ENCODE measurements at regions not wholly inside any gene's neighbourhood (a gene's known extent, or its start where the extent isn't known, plus 50 kb on each side); places are given as distances from the start of the nearest gene placed in this dataset.

DNA sequence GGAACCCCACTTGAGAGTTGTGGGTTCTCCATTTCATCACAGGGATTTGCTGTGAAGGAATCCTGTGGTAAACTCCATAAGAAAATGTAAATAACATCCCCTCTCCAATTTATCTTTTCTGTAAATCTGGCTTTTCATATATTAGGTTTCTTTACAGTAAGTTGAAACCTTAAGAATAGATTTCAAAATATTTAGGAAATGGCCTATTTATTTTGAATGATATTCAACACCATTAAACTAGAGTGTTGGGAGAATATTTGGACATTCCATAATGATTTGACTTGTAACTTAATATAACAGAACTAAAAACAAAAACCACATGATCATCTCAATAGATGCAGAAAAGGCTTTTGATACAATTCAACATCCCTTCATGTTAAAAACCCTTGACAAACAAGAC, 197.3 kb upstream of the PGRMC2 start:
- Histone ChIP-seq H2AK9ac (replicated peaks; ENCODE audit: low read depth, low read length, poor library complexity) (no peak overlapping the region), H3K79me1 (ENCODE audit: low read depth in 1 of 2, low read length in 2 of 2) (no peaks in the 10 kb centered on the region), H2AK5ac (ENCODE audit: low read depth, low read length) (no peak overlapping the region), H3K9ac (ENCODE audit: low read depth, low read length) (no peak overlapping the region), H3K9me1 (ENCODE audit: insufficient read depth, low read length) (no peaks in the 10 kb centered on the region), H4K8ac (ENCODE audit: low read depth in 2 of 2, low read length in 2 of 2) (no peak overlapping the region), H3K36me3 (ENCODE audit: control insufficient read depth, insufficient read depth, low read length) (no peaks in the 10 kb centered on the region), H4K20me1 (ENCODE audit: insufficient read depth, low read length) (no peaks in the 10 kb centered on the region), H3K9me3 (ENCODE audit: control insufficient read depth, insufficient read depth, low read length) (peaks cover 3% of the 10 kb centered on the region; the same call in 1 of the 2 replicates), H2BK120ac (ENCODE audit: low read depth, low read length) (peak overlapping the region; percentile 48; the same call in 1 of the 2 replicates), H3K4me3 (ENCODE audit: insufficient read depth, low read depth, low read length) (no peak overlapping the region), H2BK5ac (ENCODE audit: low read depth, low read length, poor library complexity, severe bottlenecking) (no peak overlapping the region), H3K27ac (ENCODE audit: insufficient read depth, low read length) (peak overlapping the region; percentile 86; the same call in 1 of the 2 replicates), H3K4ac (ENCODE audit: low read depth, low read length) (no peak overlapping the region; the same call in 1 of the 2 replicates), H3K18ac (ENCODE audit: low read depth, low read length) (peak overlapping the region; percentile 89), H2BK15ac (ENCODE audit: low read depth, low read length) (no peak overlapping the region), H4K5ac (ENCODE audit: low read depth, low read length) (no peak overlapping the region), H2BK20ac (ENCODE audit: low read depth, low read length) (no peak overlapping the region), H3K4me2 (ENCODE audit: low read depth, low read length) (no peak overlapping the region; the same call in 1 of the 2 replicates), H2AFZ (replicated peaks; ENCODE audit: low read length, poor library complexity) (no peak overlapping the region), H3K4me1 (ENCODE audit: control insufficient read depth, insufficient read depth, low read length) (peaks cover 4% of the 10 kb centered on the region; the same call in 1 of the 2 replicates), H4K91ac (ENCODE audit: insufficient read depth, low read depth, low read length) (no peak overlapping the region; the same call in 1 of the 2 replicates), H3K56ac (ENCODE audit: extremely low read depth, insufficient read depth, low read length) (no peak overlapping the region), H3K23ac (ENCODE audit: low read depth, low read length) (no peak overlapping the region), H3K27me3 (ENCODE audit: control insufficient read depth, insufficient read depth, low read length) (no peaks in the 10 kb centered on the region), H3K14ac (replicated peaks; ENCODE audit: low read depth, low read length) (no peak overlapping the region)
- ATAC-seq (ENCODE audit: low read depth) (peak; percentile 63), DNase-seq (peak; percentile 11)
- intact Hi-C loops (cut with micrococcal nuclease) = no loop called here
- ChIA-PET POLR2A (ENCODE audit: unreplicated experiment) (no interaction called here), CTCF (no interaction called here)
- dilution Hi-C loops (cut with HindIII; ENCODE audit: low sequenced_read_pairs, unreplicated experiment) = no loop called here
- TF ChIP-seq NFE2L2 (IDR thresholded peaks at IDR 0.05; ENCODE audit: low read depth, low read length) (no peak), RCOR1 (IDR thresholded peaks at IDR 0.05; ENCODE audit: insufficient replicate concordance, low read length) (no peak), BHLHE40 (IDR thresholded peaks at IDR 0.05; ENCODE audit: low read depth, low read length) (no peak), RFX5 (IDR thresholded peaks at IDR 0.05; ENCODE audit: low read depth, low read length) (no peak), CEBPB (IDR thresholded peaks at IDR 0.05; ENCODE audit: low read depth, low read length) (no peak), SMC3 (IDR thresholded peaks at IDR 0.05; ENCODE audit: low read depth, low read length) (no peak), CHD1 (IDR thresholded peaks at IDR 0.05; ENCODE audit: low read depth, low read length) (no peak), POLR2A (IDR thresholded peaks at IDR 0.05; ENCODE audit: low read depth, low read length) (no peak), MAFK (IDR thresholded peaks at IDR 0.05; ENCODE audit: low read depth, low read length) (no peak), MXI1 (IDR thresholded peaks at IDR 0.05; ENCODE audit: borderline replicate concordance, low read depth, low read length) (no peak), RAD21 (IDR thresholded peaks at IDR 0.05; ENCODE audit: low read length) (no peak), FOS (IDR thresholded peaks at IDR 0.05; ENCODE audit: low read depth, low read length) (no peak), MAZ (IDR thresholded peaks at IDR 0.05; ENCODE audit: borderline replicate concordance, low read depth, low read length) (no peak)
- TF ChIP-seq, protein P1, sequence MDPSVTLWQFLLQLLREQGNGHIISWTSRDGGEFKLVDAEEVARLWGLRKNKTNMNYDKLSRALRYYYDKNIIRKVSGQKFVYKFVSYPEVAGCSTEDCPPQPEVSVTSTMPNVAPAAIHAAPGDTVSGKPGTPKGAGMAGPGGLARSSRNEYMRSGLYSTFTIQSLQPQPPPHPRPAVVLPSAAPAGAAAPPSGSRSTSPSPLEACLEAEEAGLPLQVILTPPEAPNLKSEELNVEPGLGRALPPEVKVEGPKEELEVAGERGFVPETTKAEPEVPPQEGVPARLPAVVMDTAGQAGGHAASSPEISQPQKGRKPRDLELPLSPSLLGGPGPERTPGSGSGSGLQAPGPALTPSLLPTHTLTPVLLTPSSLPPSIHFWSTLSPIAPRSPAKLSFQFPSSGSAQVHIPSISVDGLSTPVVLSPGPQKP (IDR thresholded peaks at IDR 0.05; ENCODE audit: borderline replicate concordance, low read depth, low read length) = no peak
- TF ChIP-seq, protein P2, sequence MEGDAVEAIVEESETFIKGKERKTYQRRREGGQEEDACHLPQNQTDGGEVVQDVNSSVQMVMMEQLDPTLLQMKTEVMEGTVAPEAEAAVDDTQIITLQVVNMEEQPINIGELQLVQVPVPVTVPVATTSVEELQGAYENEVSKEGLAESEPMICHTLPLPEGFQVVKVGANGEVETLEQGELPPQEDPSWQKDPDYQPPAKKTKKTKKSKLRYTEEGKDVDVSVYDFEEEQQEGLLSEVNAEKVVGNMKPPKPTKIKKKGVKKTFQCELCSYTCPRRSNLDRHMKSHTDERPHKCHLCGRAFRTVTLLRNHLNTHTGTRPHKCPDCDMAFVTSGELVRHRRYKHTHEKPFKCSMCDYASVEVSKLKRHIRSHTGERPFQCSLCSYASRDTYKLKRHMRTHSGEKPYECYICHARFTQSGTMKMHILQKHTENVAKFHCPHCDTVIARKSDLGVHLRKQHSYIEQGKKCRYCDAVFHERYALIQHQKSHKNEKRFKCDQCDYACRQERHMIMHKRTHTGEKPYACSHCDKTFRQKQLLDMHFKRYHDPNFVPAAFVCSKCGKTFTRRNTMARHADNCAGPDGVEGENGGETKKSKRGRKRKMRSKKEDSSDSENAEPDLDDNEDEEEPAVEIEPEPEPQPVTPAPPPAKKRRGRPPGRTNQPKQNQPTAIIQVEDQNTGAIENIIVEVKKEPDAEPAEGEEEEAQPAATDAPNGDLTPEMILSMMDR (conservative IDR thresholded peaks at IDR 0.05; ENCODE audit: low read depth, low read length) = no peak
- TF ChIP-seq, protein P3, sequence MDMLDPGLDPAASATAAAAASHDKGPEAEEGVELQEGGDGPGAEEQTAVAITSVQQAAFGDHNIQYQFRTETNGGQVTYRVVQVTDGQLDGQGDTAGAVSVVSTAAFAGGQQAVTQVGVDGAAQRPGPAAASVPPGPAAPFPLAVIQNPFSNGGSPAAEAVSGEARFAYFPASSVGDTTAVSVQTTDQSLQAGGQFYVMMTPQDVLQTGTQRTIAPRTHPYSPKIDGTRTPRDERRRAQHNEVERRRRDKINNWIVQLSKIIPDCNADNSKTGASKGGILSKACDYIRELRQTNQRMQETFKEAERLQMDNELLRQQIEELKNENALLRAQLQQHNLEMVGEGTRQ (IDR thresholded peaks at IDR 0.05; ENCODE audit: low read depth, low read length) = no peak
- in situ Hi-C loops (cut with MboI; ENCODE audit: low sequenced_read_pairs) = no loop called here
- no TSS peak for BruUV-seq (replicated peaks)

Measured in IMR-90 (cell line).